ENCODE measurements at regions not wholly inside any gene's neighbourhood (a gene's known extent, or its start where the extent isn't known, plus 50 kb on each side); places are given as distances from the start of the nearest gene placed in this dataset.
"Not testable (repeated sequence)": the region's sequence is repeated elsewhere in the genome, so short reads cannot be mapped to it uniquely, and the experiment has no call there.

DNA sequence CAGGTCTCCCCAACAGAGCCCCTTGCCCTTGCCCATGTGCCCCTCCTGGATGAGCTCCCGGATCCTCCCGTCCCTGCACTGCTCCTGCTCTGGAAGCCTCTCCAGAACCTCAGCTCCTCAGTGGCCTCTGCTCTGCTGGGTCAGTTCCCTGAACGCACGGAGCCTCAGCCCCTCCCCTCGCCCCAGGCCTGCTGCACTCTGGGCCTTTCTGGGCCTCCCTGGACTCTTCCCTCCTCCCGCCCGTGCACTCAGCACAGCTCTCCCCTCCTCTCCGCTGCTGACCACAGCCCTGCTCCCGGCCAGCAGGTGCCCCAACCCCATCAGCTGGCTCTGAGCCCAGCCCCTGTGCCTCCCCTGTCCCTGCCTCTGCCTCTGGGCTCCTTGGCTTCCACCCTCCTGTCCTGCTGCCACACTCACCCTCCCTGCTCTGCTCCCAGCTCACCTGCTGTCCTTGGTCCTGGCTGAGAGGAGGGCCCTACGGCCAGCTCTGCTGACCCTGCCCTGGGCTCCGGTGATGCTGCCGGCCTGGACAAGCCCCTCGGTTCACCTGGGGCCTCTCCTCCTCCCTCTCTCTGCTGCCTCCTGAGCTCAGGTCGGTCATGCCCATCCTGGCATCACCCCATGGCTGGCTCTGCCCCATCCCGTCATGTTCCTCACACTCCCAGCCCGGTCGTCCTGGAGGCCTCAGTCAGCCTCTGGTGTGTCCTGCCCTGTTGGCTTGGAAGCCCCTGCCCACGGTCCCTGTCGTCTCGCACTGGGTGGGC is 248.4 kb downstream of the TMEM121 start:
- TF ChIP-seq, protein P1, sequence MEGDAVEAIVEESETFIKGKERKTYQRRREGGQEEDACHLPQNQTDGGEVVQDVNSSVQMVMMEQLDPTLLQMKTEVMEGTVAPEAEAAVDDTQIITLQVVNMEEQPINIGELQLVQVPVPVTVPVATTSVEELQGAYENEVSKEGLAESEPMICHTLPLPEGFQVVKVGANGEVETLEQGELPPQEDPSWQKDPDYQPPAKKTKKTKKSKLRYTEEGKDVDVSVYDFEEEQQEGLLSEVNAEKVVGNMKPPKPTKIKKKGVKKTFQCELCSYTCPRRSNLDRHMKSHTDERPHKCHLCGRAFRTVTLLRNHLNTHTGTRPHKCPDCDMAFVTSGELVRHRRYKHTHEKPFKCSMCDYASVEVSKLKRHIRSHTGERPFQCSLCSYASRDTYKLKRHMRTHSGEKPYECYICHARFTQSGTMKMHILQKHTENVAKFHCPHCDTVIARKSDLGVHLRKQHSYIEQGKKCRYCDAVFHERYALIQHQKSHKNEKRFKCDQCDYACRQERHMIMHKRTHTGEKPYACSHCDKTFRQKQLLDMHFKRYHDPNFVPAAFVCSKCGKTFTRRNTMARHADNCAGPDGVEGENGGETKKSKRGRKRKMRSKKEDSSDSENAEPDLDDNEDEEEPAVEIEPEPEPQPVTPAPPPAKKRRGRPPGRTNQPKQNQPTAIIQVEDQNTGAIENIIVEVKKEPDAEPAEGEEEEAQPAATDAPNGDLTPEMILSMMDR (IDR thresholded peaks at IDR 0.05): not testable (repeated sequence)
- TF ChIP-seq POLR2A (IDR thresholded peaks at IDR 0.05): not testable (repeated sequence)

All from testis (tissue), 2 donors.